NCI-H460 (cell line): ENCODE measurements at regions not wholly inside any gene's neighbourhood (a gene's known extent, or its start where the extent isn't known, plus 50 kb on each side); places are given as distances from the start of the nearest gene placed in this dataset.

Experiments used
- DNase-seq: peaks from one replicate; pipeline ENCODE4 v3.0.0-alpha.2; 2016; ENCODE audit warnings: low read depth; ENCODE audit errors: extremely low read depth

- no peak for DNase-seq
Measured at GRCh38 chr3:194984622-194985021, 286.3 kb downstream of the XXYLT1 start.

GRCh38 chr3:194985031-194985578 is 285.9 kb downstream of the XXYLT1 start:
- DNase-seq: peak; percentile 65

GRCh38 chr3:194986208-194987043 is 284.5 kb downstream of the XXYLT1 start:
- no peak for DNase-seq

DNA sequence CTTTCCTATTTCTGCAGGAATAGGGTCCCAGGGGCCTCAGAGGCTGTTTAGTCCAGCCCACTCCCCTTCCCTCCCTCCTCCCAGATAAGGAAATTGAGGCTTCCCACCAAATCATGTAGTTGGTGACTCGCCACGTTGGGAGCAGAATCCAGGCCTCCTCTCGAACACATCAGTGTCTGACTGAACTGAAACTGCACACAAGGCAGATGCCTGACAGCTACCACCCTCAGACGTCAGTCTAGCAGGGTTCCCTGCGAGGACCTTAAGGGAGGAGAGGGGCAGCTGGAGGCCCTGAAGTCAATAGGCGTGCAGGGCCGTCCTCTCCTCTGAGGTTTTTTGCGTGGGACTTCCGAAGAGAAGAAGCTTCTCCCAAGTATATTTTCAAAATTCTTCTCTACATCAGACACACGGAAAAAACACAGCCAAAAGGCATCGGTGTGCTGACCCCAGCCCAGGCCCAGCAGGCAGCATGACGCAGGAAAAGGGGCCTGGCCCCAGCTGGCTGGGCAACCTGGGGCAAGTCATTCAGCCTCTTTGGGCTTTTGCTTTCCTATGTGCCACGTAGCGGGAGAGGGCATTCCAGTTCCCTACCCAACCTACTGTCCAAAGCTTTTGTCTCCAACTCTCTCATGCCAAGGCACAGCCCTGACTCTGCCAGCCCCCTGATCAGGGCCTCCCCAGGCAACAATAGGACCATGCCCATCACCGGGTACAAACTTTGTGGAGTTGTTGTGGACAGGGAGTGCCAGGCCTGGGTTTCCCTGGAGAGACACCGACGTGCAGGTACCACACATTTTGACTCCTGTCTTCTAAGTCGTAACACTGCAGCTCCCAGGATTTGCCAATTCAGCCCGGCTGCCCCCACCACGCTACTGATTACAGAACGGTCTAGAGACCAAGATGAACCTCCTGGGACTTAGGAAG is 283.1 kb downstream of the XXYLT1 start:
- no peak for DNase-seq

DNA sequence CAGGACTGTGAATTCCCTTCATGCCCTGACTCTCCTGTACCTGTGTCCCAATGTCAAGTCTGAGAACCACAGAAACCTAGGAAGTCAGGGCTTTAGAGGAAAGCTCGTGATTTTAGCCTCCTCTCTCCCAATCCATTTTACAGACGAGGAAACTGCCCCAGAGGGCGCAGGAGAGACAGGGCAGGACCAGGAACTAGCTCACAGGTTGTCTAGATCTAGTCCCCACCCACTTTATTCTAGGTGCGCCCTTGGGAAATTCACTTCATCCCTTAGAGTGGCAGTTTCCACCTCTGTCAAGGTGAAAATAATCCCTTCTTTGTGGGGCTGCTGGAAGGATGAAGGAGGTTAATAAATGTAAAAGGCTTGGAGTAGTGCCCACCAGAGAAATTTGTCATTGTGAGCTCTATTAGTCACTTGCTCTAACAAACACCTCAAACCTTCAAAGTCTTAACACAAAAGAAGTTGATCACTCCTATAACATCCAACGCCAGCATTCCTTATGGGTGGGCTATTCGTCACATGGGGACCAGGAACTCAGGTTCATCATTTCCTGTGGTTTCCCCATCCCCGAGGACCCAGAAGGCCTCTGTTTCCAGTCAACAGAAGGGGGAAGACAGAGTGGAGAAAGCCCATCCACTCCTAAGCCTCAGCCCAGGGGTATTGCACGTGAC is 282.3 kb downstream of the XXYLT1 start:
- no peak for DNase-seq

GRCh38 chr3:194989241-194989640 is 281.7 kb downstream of the XXYLT1 start:
- DNase-seq: no peak

- DNase-seq: no peak
Measured at GRCh38 chr3:194990454-194991337, 280.3 kb downstream of the XXYLT1 start.

DNA sequence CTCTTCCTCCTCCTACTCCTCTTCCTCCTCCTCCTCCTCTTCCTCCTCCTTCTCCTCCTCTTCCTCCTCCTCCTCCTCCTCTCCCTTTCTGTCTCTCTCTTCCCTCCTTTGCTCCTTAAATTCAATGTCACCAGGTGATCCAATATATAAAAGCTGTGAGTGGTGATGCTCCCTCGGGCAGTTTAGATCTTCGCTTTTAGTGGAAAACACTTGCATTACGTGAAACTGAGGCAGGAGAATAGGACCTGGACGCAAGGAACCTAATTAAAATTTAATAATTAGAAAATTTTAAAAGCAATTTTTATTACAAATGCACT is 279.7 kb downstream of the XXYLT1 start:
- DNase-seq: no peak

DNA sequence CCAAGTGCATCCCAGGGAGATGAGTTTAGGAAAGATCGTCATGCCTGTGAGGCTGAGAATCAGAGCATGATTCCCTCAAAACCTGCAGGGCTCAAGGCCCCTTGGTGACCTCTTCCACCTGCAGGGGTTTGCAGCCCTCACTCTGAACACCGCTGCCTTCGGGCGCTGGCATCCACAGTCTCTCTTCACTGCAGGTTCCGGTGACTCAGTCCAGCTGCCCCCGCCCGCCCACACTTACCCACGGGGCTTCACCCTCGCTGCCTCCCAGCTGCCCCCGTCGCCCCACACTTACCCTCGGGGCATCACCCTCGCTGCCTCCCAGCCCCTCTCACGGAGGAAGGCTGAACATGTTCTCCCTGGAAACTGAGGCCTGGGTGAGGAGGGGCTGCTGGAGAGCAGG is 277.1 kb downstream of the XXYLT1 start:
- no peak for DNase-seq

DNA sequence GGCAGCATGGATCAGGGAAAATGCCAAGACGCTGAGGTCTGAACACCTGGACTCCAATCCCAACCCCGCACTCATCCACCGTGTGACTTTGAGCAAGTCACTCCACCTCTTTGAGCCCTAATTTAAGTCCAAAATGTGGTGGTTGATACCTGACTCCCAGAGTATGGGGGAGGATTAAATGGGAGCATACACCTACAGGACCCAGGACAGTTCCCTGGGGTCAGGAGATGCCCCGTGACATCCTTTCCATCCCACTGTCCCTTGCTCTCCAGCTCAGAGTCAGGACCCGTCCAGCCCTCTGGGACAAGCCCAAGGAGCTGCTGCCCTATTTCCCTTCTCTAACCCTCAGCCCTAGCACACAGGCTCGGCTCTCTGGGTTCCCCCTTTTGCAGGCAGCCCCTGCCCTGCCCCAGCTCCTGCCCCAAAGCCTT is 276.4 kb downstream of the XXYLT1 start:
- DNase-seq: no peak

DNA sequence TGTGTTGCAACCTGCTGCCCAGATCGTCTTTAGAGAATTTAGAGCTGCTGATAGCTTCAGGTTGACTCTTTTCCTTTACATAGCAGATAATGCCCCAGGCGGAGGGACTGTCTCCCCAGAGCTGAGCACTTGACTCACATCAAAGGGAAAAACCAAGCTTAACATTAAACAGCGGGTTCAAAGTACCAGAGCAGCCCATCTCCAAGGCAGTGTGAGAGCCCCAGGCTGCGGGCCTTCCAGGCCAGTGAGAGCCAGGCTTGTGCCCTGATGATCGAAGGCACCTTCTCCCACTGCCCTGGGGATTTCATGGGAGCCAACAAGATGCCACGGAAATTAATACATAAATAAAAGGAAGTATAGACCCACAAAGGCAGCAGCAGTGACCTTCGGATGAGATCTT is 275.6 kb downstream of the XXYLT1 start:
- no peak for DNase-seq

DNA sequence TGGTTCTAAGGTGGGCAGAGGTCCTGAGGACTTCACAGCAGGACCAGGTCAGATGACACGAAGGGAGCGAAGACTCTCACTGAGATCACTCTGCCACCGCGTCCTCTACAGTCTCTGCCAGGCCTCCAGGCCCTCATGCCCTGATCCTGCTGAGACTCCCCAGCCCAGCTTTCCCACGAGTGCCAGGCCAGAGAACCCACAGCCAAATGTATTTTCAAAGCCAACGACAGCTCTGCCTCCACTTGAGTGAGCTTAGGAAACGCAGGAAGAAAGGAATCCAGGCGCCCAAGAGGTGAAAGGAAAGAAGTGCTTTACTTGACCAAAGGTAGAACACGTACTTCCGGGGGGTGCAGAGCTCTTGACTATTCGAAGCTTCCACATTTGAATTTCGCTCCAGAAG is 275.0 kb downstream of the XXYLT1 start:
- DNase-seq: no peak

- no peak for DNase-seq
Measured at GRCh38 chr3:194996746-194997145, 274.2 kb downstream of the XXYLT1 start.

- DNase-seq: no peak
Measured at GRCh38 chr3:194998417-194998816, 272.5 kb downstream of the XXYLT1 start.

DNA sequence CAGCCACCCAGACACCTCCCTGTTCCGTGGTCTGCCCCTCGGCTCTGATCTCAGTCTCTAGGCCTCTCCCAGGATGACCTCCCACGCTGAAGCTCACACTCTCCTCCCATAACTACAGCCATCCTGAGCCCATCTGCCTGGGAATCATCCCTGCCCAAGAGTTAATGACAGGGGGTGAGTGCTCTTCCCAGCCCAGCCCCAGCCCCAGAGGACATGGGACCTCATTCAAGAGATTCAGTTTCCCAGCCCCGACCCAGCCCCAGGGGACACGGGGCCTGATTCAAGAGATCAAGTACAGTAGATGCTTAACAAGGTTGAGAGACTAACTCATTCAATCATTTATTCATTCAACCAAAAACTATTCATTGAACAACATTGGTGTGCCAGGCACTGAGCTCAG is 272.0 kb downstream of the XXYLT1 start:
- DNase-seq: no peak

GRCh38 chr3:194999491-194999890 is 271.5 kb downstream of the XXYLT1 start:
- no peak for DNase-seq

DNA sequence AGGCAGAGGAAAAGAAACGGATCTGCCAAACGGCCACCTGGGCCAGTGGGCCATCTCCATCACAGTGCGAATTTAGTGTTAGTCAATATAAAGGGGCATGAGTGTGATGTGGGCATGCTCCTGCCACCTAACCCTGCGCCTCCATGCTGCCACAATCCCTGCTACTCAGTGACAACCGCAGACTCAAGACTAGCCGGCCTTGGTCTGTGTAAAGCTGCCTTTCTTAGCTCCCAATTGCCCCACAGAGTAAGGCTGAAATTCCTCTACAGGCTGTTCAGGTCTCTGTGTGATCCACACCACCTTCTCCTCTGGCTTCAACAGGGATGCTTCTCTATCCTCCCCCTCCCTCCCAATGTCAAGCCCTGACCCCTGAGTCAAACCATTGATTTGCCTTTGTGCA is 269.7 kb downstream of the XXYLT1 start:
- no peak for DNase-seq

DNA sequence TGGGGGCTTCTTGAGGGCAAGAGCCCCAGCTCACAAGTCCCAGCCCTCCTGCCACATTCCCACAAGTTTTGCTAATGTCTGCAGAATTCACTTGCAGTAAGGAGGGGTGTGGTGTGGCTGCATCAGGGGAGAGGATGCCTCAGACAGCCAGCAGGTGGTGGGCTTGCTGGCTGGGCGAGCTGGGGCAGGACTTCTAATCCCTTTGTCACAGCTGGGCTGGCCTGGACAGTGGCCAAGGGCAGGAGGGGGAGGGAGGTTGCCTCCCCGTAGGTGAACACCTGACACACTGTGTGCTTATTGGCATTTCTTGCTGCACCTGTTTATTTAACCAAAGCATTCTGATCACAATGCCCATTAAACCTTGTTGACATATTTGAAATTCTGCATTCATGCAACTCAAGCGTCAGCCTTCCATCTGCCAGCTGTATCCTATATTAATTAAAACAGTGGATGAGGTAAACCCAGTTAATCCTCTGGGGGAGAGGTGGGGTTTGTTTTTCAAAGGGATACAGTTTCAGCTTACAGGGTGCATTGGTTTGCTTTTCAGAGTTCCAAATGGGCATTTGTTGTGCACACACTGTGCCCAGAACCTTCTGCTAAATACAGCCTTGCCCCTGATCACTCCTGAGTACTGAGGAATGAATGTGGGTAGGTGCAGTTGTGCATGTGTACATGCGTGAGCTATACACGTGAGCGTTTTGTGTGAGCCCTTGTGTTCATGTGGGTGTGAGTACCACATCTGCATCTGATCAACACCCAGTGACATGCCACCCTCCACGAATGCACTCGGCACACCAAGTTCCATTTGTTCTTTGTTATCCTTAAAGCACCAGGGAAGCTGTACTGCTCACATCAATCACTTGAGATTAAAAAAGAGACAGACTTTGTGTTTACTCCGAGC is 268.7 kb downstream of the XXYLT1 start:
- DNase-seq: peak; percentile 7
